Peyer's patch (tissue), 4 donors: ENCODE measurements at regions not wholly inside any gene's neighbourhood (a gene's known extent, or its start where the extent isn't known, plus 50 kb on each side); places are given as distances from the start of the nearest gene placed in this dataset.

Experiments used
- POLR2A ChIP-seq, 2 donors: fragments of 450-650 bp; IDR thresholded peaks; one replicate each; pipeline ENCODE4 v1.5.1; 2017; ENCODE audit warnings: antibody characterized with exemption in 2 of 2, mild to moderate bottlenecking in 2 of 2, moderate library complexity in 2 of 2
- TF ChIP-seq, protein P1 (sequence below), 6 experiments: fragments of 450-650 bp in 4 of 6; fragments of 200-600 bp in 2 of 6; sonication (generic) in 1 of 6; IDR thresholded peaks; one replicate each; pipeline ENCODE4 v1.5.1; 2017 to 2019; ENCODE audit warnings: antibody characterized with exemption in 6 of 6, mild to moderate bottlenecking in 3 of 6, moderate library complexity in 1 of 6

DNA sequence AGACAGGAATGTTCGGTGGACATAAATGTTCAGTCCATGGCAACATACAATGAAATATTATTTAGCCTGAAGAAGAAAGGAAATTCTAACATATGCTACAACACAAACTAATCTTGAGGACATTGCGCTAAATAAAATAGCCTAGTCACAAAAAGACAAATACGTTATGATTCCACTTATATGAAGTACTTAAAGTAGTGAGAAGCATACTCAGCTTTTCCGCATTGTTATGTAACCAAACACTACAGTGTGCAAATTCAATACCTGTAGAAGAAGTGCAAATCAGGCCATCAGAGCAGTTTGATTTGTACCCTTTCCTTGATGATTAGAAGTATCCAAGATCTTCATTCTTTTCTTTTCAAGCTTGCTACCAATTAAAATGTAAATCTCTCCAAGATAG is 1023.4 kb upstream of the NR2F2 start:
- TF ChIP-seq, protein P1, sequence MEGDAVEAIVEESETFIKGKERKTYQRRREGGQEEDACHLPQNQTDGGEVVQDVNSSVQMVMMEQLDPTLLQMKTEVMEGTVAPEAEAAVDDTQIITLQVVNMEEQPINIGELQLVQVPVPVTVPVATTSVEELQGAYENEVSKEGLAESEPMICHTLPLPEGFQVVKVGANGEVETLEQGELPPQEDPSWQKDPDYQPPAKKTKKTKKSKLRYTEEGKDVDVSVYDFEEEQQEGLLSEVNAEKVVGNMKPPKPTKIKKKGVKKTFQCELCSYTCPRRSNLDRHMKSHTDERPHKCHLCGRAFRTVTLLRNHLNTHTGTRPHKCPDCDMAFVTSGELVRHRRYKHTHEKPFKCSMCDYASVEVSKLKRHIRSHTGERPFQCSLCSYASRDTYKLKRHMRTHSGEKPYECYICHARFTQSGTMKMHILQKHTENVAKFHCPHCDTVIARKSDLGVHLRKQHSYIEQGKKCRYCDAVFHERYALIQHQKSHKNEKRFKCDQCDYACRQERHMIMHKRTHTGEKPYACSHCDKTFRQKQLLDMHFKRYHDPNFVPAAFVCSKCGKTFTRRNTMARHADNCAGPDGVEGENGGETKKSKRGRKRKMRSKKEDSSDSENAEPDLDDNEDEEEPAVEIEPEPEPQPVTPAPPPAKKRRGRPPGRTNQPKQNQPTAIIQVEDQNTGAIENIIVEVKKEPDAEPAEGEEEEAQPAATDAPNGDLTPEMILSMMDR (IDR thresholded peaks at IDR 0.05): no peak
- TF ChIP-seq POLR2A (IDR thresholded peaks at IDR 0.05): no peak
